Gastroesophageal sphincter (tissue), 4 donors: ENCODE measurements at regions not wholly inside any gene's neighbourhood (a gene's known extent, or its start where the extent isn't known, plus 50 kb on each side); places are given as distances from the start of the nearest gene placed in this dataset.
"Not testable (repeated sequence)": the region's sequence is repeated elsewhere in the genome, so short reads cannot be mapped to it uniquely, and the experiment has no call there.

ENCODE experiments used
- ATAC-seq: fragments of 150-250 bp; one replicate; pipeline ENCODE4 v1.9.1; 2016; ENCODE audit warnings: mild to moderate bottlenecking, moderate library complexity
- H3K27ac ChIP-seq, 4 donors: fragments of 200-600 bp; sonication (generic) in 3 of 4; 1 replicate in 3 of 4; 2 replicates in 1 of 4; pipeline ENCODE4 v1.5.1; 2016 to 2019
- H3K27me3 ChIP-seq: fragments of 200-600 bp; sonication (generic); one replicate; pipeline ENCODE4 v1.5.1; 2019
- H3K36me3 ChIP-seq, 2 donors: fragments of 200-600 bp; sonication (generic); one replicate each; pipeline ENCODE4 v1.5.1; 2019; ENCODE audit warnings: control low read depth in 1 of 2
- H3K4me1 ChIP-seq, 3 donors: fragments of 200-600 bp; sonication (generic); 1 replicate in 2 of 3; 2 replicates in 1 of 3; pipeline ENCODE4 v1.5.1; 2016 to 2019; ENCODE audit warnings: control low read depth in 2 of 3
- H3K4me3 ChIP-seq, 2 donors: fragments of 200-600 bp; sonication (generic); one replicate each; pipeline ENCODE4 v1.5.1; 2019; ENCODE audit warnings: mild to moderate bottlenecking in 1 of 2, moderate library complexity in 1 of 2
- H3K9me3 ChIP-seq, 3 donors: fragments of 200-600 bp; sonication (generic); one replicate each; pipeline ENCODE4 v1.5.1; 2017 to 2019; ENCODE audit warnings: control low read depth in 2 of 3
- CTCF ChIP-seq, 4 experiments: fragments of 200-600 bp in 2 of 4; fragments of 450-650 bp in 2 of 4; sonication (generic) in 1 of 4; IDR thresholded peaks; one replicate each; pipeline ENCODE4 v1.5.1; 2017 to 2019; ENCODE audit warnings: antibody characterized with exemption in 4 of 4, mild to moderate bottlenecking in 2 of 4, moderate library complexity in 2 of 4
- EP300 ChIP-seq: sonication (generic); formaldehyde crosslinking; IDR thresholded peaks from one replicate; pipeline ENCODE4 v1.6.1; 2017; ENCODE audit warnings: antibody characterized with exemption, mild to moderate bottlenecking
- POLR2A ChIP-seq, 2 donors: fragments of 450-650 bp; IDR thresholded peaks; one replicate each; pipeline ENCODE4 v1.6.1; 2017; ENCODE audit warnings: antibody characterized with exemption in 2 of 2, mild to moderate bottlenecking in 2 of 2, moderate library complexity in 1 of 2
- POLR2AphosphoS5 ChIP-seq: sonication (generic); formaldehyde crosslinking; IDR thresholded peaks from one replicate; pipeline ENCODE4 v1.6.1; 2017; ENCODE audit warnings: antibody characterized with exemption
- WGBS, 2 donors: methylation state at CpG; one replicate each; pipeline ENCODE4 v1.1.5; 2018; ENCODE audit warnings: low coverage in 1 of 2; 5-methylcytosine and 5-hydroxymethylcytosine counted together

DNA sequence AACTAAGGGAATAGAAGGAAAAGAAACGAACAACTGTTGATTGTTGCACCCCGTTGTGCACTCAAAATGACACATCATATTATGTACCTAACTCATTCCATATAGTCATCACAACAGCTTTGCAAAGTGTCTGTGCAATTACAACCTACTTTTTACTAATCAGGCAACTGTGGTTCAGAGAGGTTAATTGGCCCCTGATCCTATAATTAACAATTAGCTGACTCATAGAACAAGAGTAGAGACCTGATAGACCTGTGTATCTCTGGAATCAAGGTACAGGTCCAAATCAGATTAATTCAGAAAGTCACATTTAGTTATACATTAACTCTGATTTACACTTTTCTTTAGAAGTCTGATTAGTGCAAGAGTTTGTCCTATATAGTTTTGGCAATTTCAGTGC, 122.5 kb upstream of the CDK13 start:
- Histone ChIP-seq H3K4me1 (no peaks in the 10 kb centered on the region), H3K9me3 (no peaks in the 10 kb centered on the region), H3K4me3 (no peak overlapping the region), H3K36me3 (no peaks in the 10 kb centered on the region), H3K27me3 (peaks cover 37% of the 10 kb centered on the region), H3K27ac (no peak overlapping the region)
- 67% methylated on average over 2 of the region's 2 CpGs for WGBS, 2 donors
- TF ChIP-seq EP300 (no peak), POLR2A (IDR thresholded peaks at IDR 0.05) (no peak), POLR2AphosphoS5 (no peak), CTCF (IDR thresholded peaks at IDR 0.05) (no peak)
- ATAC-seq: no peak

GRCh38 chr7:39829028-39829427, 121.0 kb upstream of the CDK13 start:
- Histone ChIP-seq H3K4me3 (no peak overlapping the region), H3K36me3 (no peaks in the 10 kb centered on the region), H3K27me3 (peaks cover 38% of the 10 kb centered on the region), H3K27ac (no peak overlapping the region), H3K4me1 (peaks cover 0 to 7% (median 0%) of the 10 kb centered on the region in 3 donors), H3K9me3 (no peaks in the 10 kb centered on the region)
- TF ChIP-seq CTCF (IDR thresholded peaks at IDR 0.05): no peak
- TF ChIP-seq EP300: no peak
- no peak for TF ChIP-seq POLR2A (IDR thresholded peaks at IDR 0.05)
- no peak for TF ChIP-seq POLR2AphosphoS5
- WGBS, 2 donors: 80 to 81% methylated on average over 1 to 2 of the region's 2 CpGs
- no peak for ATAC-seq

- H3K4me3 ChIP-seq: peak overlapping the region in 1 of 2 donors; percentile 56
- TF ChIP-seq POLR2AphosphoS5: no peak
- no peak for TF ChIP-seq CTCF (IDR thresholded peaks at IDR 0.05)
- no peak for TF ChIP-seq POLR2A (IDR thresholded peaks at IDR 0.05)
- TF ChIP-seq EP300: no peak
- no peak overlapping the region for H3K27ac ChIP-seq
- WGBS, 2 donors: 49 to 54% methylated on average over 3 of the region's 3 CpGs
- H3K27me3 ChIP-seq: peaks cover 28% of the 10 kb centered on the region
- no peaks in the 10 kb centered on the region for H3K36me3 ChIP-seq
- peaks cover 0 to 7% (median 0%) of the 10 kb centered on the region in 3 donors for H3K4me1 ChIP-seq
- no peaks in the 10 kb centered on the region for H3K9me3 ChIP-seq
- ATAC-seq: no peak
Observed at GRCh38 chr7:39832519-39833085, 117.5 kb upstream of the CDK13 start.

DNA sequence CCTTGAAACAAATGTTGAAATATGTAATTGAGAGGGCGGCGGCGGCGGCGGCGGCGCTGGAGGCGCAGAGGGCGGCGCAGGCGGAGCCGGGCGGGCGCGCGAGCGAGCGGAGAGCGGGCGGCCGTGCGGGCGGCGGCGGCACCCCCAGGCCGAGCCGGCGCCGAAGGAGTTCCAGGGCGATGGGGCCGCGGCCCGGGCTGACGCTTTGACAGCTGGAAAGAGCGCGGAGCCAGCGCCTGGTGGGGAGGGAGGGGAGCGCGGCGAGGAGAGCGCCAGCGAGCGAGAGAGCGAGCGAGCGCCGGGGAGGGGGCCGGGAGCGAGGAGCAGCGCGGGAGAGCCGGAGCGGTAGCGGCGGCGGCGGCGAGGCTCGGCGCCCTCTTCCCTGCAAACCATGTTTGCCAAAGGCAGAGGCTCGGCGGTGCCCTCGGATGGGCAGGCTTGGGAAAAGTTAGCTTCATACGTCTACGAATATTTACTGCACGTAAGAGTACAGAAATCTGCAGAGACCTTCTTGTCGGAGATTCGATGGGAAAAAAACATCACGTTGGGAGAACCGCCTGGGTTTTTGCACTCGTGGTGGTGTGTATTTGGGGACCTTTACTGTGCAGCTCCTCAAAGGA, 116.8 kb upstream of the CDK13 start:
- ATAC-seq: peak; percentile 76
- Histone ChIP-seq H3K4me3 (peak overlapping the region; percentile 45 to 56), H3K27ac (peak overlapping the region in 1 of 4 donors; percentile 64), H3K27me3 (peaks cover 28% of the 10 kb centered on the region)
- peak in 1 of 4 experiments; percentile 18 for TF ChIP-seq CTCF (IDR thresholded peaks at IDR 0.05)
- H3K36me3 ChIP-seq, H3K9me3 ChIP-seq, H3K4me1 ChIP-seq: not testable (repeated sequence)
- WGBS, 2 donors: 0 to 1% methylated on average over 26 to 46 of the region's 71 CpGs

DNA sequence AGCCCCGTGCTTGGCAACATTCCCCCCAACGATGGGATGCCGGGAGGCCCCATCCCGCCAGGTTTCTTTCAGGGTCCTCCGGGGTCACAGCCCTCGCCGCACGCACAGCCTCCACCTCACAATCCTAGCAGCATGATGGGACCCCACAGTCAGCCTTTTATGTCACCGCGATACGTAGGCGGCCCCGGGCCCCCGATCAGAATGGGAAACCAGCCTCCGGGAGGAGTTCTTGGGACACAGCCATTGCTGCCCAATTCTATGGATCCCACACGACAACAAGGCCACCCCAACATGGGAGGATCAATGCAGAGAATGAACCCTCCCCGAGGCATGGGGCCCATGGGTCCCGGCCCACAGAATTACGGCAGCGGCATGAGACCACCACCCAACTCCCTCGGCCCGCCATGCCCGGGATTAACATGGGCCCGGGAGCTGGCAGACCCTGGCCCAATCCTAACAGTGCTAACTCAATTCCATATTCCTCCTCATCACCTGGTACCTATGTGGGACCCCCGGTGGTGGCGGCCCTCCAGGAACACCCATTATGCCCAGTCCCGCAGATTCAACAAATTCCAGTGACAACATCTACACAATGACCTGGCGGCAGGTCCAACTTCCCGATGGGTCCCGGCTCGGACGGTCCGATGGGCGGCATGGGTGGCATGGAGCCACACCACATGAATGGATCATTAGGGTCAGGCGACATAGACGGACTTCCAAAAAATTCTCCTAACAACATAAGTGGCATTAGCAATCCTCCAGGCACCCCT, 116.0 kb upstream of the CDK13 start:
- WGBS, 2 donors: 59% methylated on average over 6 of the region's 36 CpGs; no CpG with 5 or more reads in 1 of the 2 donors
- not testable (repeated sequence) for H3K27ac ChIP-seq, ATAC-seq, H3K36me3 ChIP-seq, H3K9me3 ChIP-seq, H3K4me1 ChIP-seq
- Histone ChIP-seq H3K27me3 (peaks cover 28% of the 10 kb centered on the region), H3K4me3 (peak overlapping the region in 1 of 2 donors; percentile 56)
